ENCODE measurements at regions not wholly inside any gene's neighbourhood (a gene's known extent, or its start where the extent isn't known, plus 50 kb on each side); places are given as distances from the start of the nearest gene placed in this dataset.

- TF ChIP-seq CTCF (conservative IDR thresholded peaks at IDR 0.05; ENCODE audit: low read length) (no peak), EZH2phosphoT487 (IDR thresholded peaks at IDR 0.05; ENCODE audit: borderline replicate concordance, low read depth, low read length) (no peak)
Observed at GRCh38 chr4:57504797-57505530, 394.8 kb upstream of the IGFBP7 start.
